GM12875 (cell line): ENCODE measurements at regions not wholly inside any gene's neighbourhood (a gene's known extent, or its start where the extent isn't known, plus 50 kb on each side); places are given as distances from the start of the nearest gene placed in this dataset.

Source experiments
- H3K4me3 ChIP-seq: one replicate; pipeline ENCODE4 v1.5.1; 2011; ENCODE audit warnings: low read depth, low read length, control low read depth
- TF ChIP-seq, protein P1 (sequence below): IDR thresholded peaks from 2 replicates; pipeline ENCODE4 v1.5.1; 2011; ENCODE audit warnings: low read depth, mild to moderate bottlenecking, control low read depth, inconsistent platforms, low read length, moderate library complexity, borderline replicate concordance; ENCODE audit not compliant: insufficient read depth

DNA sequence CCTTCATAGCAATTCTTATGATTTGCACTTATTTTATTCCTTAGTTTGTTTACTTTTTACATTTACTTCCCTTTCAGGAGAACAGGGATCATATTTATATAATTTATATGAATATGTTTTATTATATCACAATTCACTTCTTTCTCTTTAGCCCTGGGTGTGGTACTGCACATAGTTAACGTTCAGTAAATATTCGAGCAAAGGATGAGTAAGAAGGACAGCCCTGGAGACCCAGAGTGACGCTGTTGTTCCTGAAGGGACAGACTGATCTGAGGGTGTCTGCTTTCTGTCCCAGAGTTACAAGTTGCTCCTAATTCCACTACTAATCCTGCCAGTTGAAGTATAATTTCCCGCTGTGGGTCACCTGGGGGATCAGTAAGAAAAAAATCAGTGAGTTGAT, 366.1 kb downstream of the DMRT2 start:
- H3K4me3 ChIP-seq, result no peak overlapping the region

DNA sequence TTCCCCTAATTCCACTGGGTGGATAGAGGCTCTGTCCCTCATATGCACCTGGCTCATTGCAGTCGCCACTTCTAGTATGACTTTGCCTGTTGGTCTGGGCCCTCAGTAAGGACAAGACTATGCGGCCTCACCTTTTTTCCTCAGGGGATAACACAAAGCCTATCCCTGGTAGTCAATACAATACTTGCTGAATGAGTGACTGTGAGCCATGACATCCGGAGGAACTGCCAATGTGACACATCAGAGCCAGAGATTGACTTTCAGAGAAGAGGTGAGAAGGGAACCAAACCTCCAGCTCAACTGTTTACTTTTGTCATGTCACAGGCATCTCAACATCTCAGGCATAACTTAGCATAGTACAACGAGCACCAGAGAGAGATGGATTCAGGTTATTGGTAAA, 371.3 kb downstream of the DMRT2 start:
- no peak overlapping the region for H3K4me3 ChIP-seq
- TF ChIP-seq, protein P1, sequence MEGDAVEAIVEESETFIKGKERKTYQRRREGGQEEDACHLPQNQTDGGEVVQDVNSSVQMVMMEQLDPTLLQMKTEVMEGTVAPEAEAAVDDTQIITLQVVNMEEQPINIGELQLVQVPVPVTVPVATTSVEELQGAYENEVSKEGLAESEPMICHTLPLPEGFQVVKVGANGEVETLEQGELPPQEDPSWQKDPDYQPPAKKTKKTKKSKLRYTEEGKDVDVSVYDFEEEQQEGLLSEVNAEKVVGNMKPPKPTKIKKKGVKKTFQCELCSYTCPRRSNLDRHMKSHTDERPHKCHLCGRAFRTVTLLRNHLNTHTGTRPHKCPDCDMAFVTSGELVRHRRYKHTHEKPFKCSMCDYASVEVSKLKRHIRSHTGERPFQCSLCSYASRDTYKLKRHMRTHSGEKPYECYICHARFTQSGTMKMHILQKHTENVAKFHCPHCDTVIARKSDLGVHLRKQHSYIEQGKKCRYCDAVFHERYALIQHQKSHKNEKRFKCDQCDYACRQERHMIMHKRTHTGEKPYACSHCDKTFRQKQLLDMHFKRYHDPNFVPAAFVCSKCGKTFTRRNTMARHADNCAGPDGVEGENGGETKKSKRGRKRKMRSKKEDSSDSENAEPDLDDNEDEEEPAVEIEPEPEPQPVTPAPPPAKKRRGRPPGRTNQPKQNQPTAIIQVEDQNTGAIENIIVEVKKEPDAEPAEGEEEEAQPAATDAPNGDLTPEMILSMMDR, result no peak

More for the DNA sequence above, 366.1 kb downstream of the DMRT2 start:
- TF ChIP-seq, protein P1, result no peak

DNA sequence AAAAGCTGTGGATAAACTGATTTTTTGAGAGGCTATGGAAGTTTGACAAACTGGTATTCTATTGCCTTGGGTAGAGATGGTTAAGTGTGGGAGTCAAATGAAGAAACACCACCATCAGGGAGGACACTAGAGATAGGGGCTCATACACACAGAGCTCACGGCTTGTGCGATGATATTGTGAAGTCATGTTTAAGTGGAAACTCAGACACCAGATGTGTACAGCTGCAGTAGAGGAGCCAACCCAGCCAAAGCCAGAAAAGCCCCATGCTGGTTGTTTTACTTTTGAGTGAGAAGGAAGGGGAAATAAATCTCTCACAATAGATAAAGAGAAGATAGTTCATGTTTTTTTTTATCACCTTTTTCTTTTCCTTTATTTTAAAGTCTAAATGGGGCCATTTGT, 377.7 kb downstream of the DMRT2 start:
- TF ChIP-seq, protein P1, result no peak
- no peak overlapping the region for H3K4me3 ChIP-seq

DNA sequence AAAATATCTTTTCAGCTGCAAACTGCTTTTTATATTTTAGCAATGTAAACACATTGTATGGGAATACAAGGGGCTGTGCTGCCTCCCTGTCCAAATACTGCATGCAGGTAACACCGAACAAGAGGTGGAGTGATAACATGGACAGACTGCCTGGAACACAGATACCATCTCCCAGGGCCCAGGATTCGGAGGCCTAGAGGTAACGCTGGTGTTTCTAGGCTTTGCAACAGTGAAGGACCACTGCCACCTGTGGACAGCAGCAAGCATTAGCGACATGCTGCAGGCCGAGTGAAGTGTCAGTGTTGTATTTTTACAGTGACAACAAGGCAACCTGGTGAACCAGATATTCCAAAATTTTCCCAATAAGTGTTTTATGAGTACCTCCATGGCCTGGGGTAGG, 379.1 kb downstream of the DMRT2 start:
- TF ChIP-seq, protein P1, result peak; percentile 21; the same call in 1 of the 2 replicates
- no peak overlapping the region for H3K4me3 ChIP-seq

DNA sequence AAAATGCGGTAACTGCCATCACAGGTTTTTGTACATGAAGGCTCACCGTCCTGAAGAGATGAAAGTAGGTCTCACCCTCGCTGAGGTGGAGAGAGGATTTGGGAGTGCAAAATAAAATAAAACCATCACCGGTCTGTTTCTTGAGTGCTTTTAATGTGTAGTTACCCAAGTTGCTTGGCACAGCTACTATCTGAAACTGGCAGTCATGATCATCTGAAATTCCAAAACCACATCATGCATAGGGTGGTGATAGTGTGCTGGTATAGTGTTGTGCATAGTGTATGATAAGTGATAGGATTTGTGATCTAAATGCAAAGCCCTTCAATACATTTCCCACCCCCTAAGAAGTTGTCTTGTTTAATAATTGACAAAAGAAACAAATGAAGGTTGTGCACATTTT, 381.3 kb downstream of the DMRT2 start:
- TF ChIP-seq, protein P1, result no peak
- H3K4me3 ChIP-seq, result no peak overlapping the region

DNA sequence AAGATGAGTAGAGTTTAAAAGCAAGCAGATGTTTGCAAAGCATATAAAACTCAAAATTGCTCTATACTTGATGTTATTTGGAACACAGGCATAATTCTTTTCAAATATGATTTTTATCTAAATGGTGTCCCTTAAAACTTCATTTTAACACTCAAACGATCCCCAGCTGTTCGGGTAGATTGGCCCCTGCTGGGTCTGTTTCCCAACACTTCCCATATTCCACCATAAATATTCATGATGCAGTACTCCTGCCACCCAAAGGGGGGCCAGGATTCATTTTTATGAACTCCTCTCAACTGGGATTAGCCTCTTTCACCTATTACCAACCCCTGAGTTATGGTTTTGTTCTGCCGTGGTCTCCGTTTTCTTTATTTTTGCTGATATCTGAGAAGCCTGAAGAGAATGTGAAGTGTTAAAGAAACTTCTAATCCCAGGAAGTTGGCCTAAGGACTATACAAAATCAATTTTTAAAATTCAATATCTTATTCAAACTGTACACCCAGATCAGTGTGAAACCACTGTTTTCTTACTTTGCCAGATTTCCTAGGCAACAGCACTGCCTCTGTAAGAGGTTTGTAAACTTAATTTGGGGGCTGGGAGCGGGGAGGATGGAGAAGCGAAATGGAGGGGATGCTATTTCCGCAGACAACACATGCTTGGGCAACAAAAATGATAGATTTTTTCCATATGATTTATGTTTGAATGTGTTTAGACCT, 384.1 kb downstream of the DMRT2 start:
- TF ChIP-seq, protein P1, result 0 out of 2 replicates have a peak, but pooled peaks have one; percentile 17
- H3K4me3 ChIP-seq, result no peak overlapping the region

DNA sequence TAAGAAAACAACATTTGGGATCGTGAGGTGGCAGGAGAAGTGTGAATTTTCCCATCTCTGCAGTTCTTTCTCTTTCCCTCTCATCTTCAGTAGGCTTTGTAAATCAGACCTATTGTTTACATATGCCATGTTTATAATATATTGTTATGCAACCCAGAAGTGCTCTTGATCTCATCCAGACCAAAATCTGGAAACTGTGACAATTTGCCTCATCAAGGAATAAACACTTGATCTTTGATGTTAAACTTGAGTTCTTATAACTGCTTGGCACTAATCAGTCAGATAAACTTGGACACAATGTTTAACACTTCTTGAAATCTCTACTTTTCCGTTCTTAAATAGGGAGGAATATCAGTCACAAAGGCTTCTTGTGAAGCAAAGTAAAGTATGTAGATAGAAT, 384.7 kb downstream of the DMRT2 start:
- TF ChIP-seq, protein P1, result no peak
- H3K4me3 ChIP-seq, result no peak overlapping the region
